AG04450 (cell line): ENCODE measurements at regions not wholly inside any gene's neighbourhood (a gene's known extent, or its start where the extent isn't known, plus 50 kb on each side); places are given as distances from the start of the nearest gene placed in this dataset.
A peak's percentile ranks its signal among the peaks of the same experiment; 100 is the strongest.

Source experiments
- CTCF ChIA-PET: fragments of 300-600, 350-600 bp; formaldehyde crosslinking; extraction: SDS; loops from one replicate; lab custom pipeline; 2022; ENCODE audit warnings: antibody characterized with exemption, inconsistent platforms; lab: Charles Lee
- POLR2A ChIA-PET: fragments of 350-600 bp; formaldehyde crosslinking; extraction: SDS; loops from one replicate; lab custom pipeline; 2021; ENCODE audit warnings: antibody characterized with exemption, inconsistent platforms; lab: Yijun Ruan, JAX
- DNase-seq: peaks from one replicate; pipeline ENCODE4 v3.0.0-alpha.2; 2011; ENCODE audit warnings: low read depth, low spot score
- H3K27ac ChIP-seq: one replicate; pipeline ENCODE4 v1.5.1; 2012; ENCODE audit warnings: low read depth, low read length, control low read depth
- H3K27me3 ChIP-seq: one replicate; pipeline ENCODE4 v1.6.0; 2012; ENCODE audit warnings: low read length; ENCODE audit not compliant: control insufficient read depth, insufficient read depth
- H3K4me3 ChIP-seq: 2 replicates; pipeline ENCODE4 v1.5.1; 2011; ENCODE audit warnings: mild to moderate bottlenecking, low read depth, low read length, control low read depth
- H3K9me3 ChIP-seq: 2 replicates; pipeline ENCODE4 v1.5.1; 2012; ENCODE audit warnings: low read length; ENCODE audit not compliant: control insufficient read depth, insufficient read depth
- TF ChIP-seq, protein P1 (sequence below): IDR thresholded peaks from 2 replicates; pipeline ENCODE4 v1.5.1; 2011; ENCODE audit warnings: low read depth, low read length, control low read depth, inconsistent platforms

- Histone ChIP-seq H3K27ac (no peak overlapping the region), H3K9me3 (no peaks in the 10 kb centered on the region), H3K4me3 (no peak overlapping the region), H3K27me3 (no peaks in the 10 kb centered on the region)
- DNase-seq = no peak
- ChIA-PET POLR2A (no interaction called here), CTCF (no interaction called here)
- TF ChIP-seq, protein P1, sequence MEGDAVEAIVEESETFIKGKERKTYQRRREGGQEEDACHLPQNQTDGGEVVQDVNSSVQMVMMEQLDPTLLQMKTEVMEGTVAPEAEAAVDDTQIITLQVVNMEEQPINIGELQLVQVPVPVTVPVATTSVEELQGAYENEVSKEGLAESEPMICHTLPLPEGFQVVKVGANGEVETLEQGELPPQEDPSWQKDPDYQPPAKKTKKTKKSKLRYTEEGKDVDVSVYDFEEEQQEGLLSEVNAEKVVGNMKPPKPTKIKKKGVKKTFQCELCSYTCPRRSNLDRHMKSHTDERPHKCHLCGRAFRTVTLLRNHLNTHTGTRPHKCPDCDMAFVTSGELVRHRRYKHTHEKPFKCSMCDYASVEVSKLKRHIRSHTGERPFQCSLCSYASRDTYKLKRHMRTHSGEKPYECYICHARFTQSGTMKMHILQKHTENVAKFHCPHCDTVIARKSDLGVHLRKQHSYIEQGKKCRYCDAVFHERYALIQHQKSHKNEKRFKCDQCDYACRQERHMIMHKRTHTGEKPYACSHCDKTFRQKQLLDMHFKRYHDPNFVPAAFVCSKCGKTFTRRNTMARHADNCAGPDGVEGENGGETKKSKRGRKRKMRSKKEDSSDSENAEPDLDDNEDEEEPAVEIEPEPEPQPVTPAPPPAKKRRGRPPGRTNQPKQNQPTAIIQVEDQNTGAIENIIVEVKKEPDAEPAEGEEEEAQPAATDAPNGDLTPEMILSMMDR = no peak
These were observed 677.7 kb upstream of the KLF4 start for GRCh38 chr9:108167136-108167900.

GRCh38 chr9:108166519-108166918 is 677.0 kb upstream of the KLF4 start:
- POLR2A ChIA-PET = no interaction called here

GRCh38 chr9:108163321-108164005 is 673.9 kb upstream of the KLF4 start:
- Histone ChIP-seq H3K4me3 (no peak overlapping the region), H3K27me3 (no peaks in the 10 kb centered on the region), H3K27ac (no peak overlapping the region), H3K9me3 (no peaks in the 10 kb centered on the region)
- TF ChIP-seq, protein P1 = no peak
- ChIA-PET POLR2A (no interaction called here), CTCF (interaction anchor here (0.8 kb wide), 1 partner anchor 17 kb away, joined by 3 read pairs; no protein-coding TSS in a partner anchor)
- DNase-seq = no peak

More at GRCh38 chr9:108166519-108166918, 677.0 kb upstream of the KLF4 start:
- Histone ChIP-seq H3K27ac (no peak overlapping the region), H3K27me3 (no peaks in the 10 kb centered on the region), H3K4me3 (no peak overlapping the region), H3K9me3 (no peaks in the 10 kb centered on the region)
- no peak for DNase-seq
- TF ChIP-seq, protein P1 = no peak
- CTCF ChIA-PET = no interaction called here

GRCh38 chr9:108162664-108163063 is 673.1 kb upstream of the KLF4 start:
- H3K27ac ChIP-seq = no peak overlapping the region
- CTCF ChIA-PET = interaction anchor here (0.8 kb wide), 1 partner anchor 16 kb away, joined by 3 read pairs; no protein-coding TSS in a partner anchor
- peak; percentile 26 for DNase-seq

More at GRCh38 chr9:108162664-108163063, 673.1 kb upstream of the KLF4 start:
- Histone ChIP-seq H3K27me3 (no peaks in the 10 kb centered on the region), H3K9me3 (no peaks in the 10 kb centered on the region), H3K4me3 (no peak overlapping the region)
- POLR2A ChIA-PET = no interaction called here
- TF ChIP-seq, protein P1 = no peak
